ENCODE measurements at regions not wholly inside any gene's neighbourhood (a gene's known extent, or its start where the extent isn't known, plus 50 kb on each side); places are given as distances from the start of the nearest gene placed in this dataset.

DNA sequence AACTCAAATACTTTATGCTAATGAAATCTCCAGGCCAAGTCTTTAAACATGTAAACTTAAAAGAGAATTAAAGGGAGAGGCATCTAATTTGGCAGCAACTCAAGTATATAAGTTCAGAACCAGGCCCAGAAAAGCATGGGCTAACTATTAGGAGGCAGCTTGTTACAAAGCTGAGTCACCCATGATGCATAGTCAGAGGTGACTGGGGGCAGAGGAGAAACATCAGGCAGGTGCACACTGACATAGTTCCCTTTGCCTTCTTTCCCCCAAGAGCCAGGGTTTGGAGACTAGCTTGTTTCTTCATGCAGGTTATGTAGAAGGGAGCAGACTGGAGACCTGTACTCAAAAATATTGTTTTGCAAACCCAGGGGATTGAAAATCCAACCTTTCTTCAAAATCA, 619.0 kb downstream of the SOX6 start:
- TF ChIP-seq, protein P1, sequence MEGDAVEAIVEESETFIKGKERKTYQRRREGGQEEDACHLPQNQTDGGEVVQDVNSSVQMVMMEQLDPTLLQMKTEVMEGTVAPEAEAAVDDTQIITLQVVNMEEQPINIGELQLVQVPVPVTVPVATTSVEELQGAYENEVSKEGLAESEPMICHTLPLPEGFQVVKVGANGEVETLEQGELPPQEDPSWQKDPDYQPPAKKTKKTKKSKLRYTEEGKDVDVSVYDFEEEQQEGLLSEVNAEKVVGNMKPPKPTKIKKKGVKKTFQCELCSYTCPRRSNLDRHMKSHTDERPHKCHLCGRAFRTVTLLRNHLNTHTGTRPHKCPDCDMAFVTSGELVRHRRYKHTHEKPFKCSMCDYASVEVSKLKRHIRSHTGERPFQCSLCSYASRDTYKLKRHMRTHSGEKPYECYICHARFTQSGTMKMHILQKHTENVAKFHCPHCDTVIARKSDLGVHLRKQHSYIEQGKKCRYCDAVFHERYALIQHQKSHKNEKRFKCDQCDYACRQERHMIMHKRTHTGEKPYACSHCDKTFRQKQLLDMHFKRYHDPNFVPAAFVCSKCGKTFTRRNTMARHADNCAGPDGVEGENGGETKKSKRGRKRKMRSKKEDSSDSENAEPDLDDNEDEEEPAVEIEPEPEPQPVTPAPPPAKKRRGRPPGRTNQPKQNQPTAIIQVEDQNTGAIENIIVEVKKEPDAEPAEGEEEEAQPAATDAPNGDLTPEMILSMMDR (IDR thresholded peaks at IDR 0.05) = no peak
- no peak for TF ChIP-seq POLR2A (IDR thresholded peaks at IDR 0.05)
